Panc1 (cell line): ENCODE measurements at regions not wholly inside any gene's neighbourhood (a gene's known extent, or its start where the extent isn't known, plus 50 kb on each side); places are given as distances from the start of the nearest gene placed in this dataset.

Source experiments
- CTCF ChIP-seq: fragments of 450-650 bp; IDR thresholded peaks from 2 replicates; pipeline ENCODE4 v1.5.1; 2017; ENCODE audit warnings: mild to moderate bottlenecking
- POLR2AphosphoS5 ChIP-seq: IDR thresholded peaks from 2 replicates; pipeline ENCODE4 v1.6.1; 2012; ENCODE audit warnings: mild to moderate bottlenecking, low read depth, low read length, moderate library complexity
- SIN3A ChIP-seq: IDR thresholded peaks from 2 replicates; pipeline ENCODE4 v1.6.1; 2012; ENCODE audit warnings: low read depth, mild to moderate bottlenecking, low read length, moderate library complexity, borderline replicate concordance; ENCODE audit not compliant: insufficient read depth

- TF ChIP-seq CTCF (peak; percentile 43; the same call in 1 of the 2 replicates), SIN3A (no peak), POLR2AphosphoS5 (no peak)
These were observed 71.5 kb downstream of the GPR85 start for GRCh38 chr7:113015034-113015645.
